ENCODE measurements at regions not wholly inside any gene's neighbourhood (a gene's known extent, or its start where the extent isn't known, plus 50 kb on each side); places are given as distances from the start of the nearest gene placed in this dataset.
A peak's percentile ranks its signal among the peaks of the same experiment; 100 is the strongest.
"Not testable (repeated sequence)": the region's sequence is repeated elsewhere in the genome, so short reads cannot be mapped to it uniquely, and the experiment has no call there.

- TF ChIP-seq CTCF (IDR thresholded peaks at IDR 0.05; ENCODE audit: low read depth, low read length, missing control alignments) = no peak
- in situ Hi-C loops (cut with HindIII; ENCODE audit: low sequenced_read_pairs) = no loop called here
Measured at GRCh38 chr3:107188262-107188661, 189.0 kb upstream of the CCDC54 start.

GRCh38 chr3:107189158-107189791 is 188.0 kb upstream of the CCDC54 start:
- in situ Hi-C loops (cut with HindIII; ENCODE audit: low sequenced_read_pairs) = no loop called here
- DNase-seq (ENCODE audit: low read depth) = no peak
- no peak for TF ChIP-seq CTCF (IDR thresholded peaks at IDR 0.05; ENCODE audit: low read depth, low read length, missing control alignments)
- no peak overlapping the region for H3K4me3 ChIP-seq (ENCODE audit: low read depth, low read length)

More at GRCh38 chr3:107188262-107188661, 189.0 kb upstream of the CCDC54 start:
- no peak for DNase-seq (ENCODE audit: low read depth)
- H3K4me3 ChIP-seq (ENCODE audit: low read depth, low read length) = no peak overlapping the region

- H3K4me3 ChIP-seq (ENCODE audit: low read depth, low read length) = no peak overlapping the region
- no peak for TF ChIP-seq CTCF (IDR thresholded peaks at IDR 0.05; ENCODE audit: low read depth, low read length, missing control alignments)
- in situ Hi-C loops (cut with HindIII; ENCODE audit: low sequenced_read_pairs) = no loop called here
- DNase-seq (ENCODE audit: low read depth) = no peak
Measured at GRCh38 chr3:107193116-107193515, 184.1 kb upstream of the CCDC54 start.

- in situ Hi-C loops (cut with HindIII; ENCODE audit: low sequenced_read_pairs) = no loop called here
- no peak overlapping the region for H3K4me3 ChIP-seq (ENCODE audit: low read depth, low read length)
- TF ChIP-seq CTCF (IDR thresholded peaks at IDR 0.05; ENCODE audit: low read depth, low read length, missing control alignments) = no peak
- DNase-seq (ENCODE audit: low read depth) = peak; percentile 91
Measured at GRCh38 chr3:107198581-107199181, 178.6 kb upstream of the CCDC54 start.

GRCh38 chr3:107201146-107201545 is 176.1 kb upstream of the CCDC54 start:
- TF ChIP-seq CTCF (IDR thresholded peaks at IDR 0.05; ENCODE audit: low read depth, low read length, missing control alignments) = no peak
- DNase-seq (ENCODE audit: low read depth) = no peak
- no peak overlapping the region for H3K4me3 ChIP-seq (ENCODE audit: low read depth, low read length)
- in situ Hi-C loops (cut with HindIII; ENCODE audit: low sequenced_read_pairs) = no loop called here

GRCh38 chr3:107202885-107203284 is 174.4 kb upstream of the CCDC54 start:
- in situ Hi-C loops (cut with HindIII; ENCODE audit: low sequenced_read_pairs); DNase-seq (ENCODE audit: low read depth); H3K4me3 ChIP-seq (ENCODE audit: low read depth, low read length): not testable (repeated sequence)

GRCh38 chr3:107204121-107204520 is 173.1 kb upstream of the CCDC54 start:
- no peak for DNase-seq (ENCODE audit: low read depth)
- in situ Hi-C loops (cut with HindIII; ENCODE audit: low sequenced_read_pairs) = no loop called here
- H3K4me3 ChIP-seq (ENCODE audit: low read depth, low read length) = no peak overlapping the region
- TF ChIP-seq CTCF (IDR thresholded peaks at IDR 0.05; ENCODE audit: low read depth, low read length, missing control alignments) = no peak

Measured in astrocyte of the cerebellum (primary cell).